ENCODE measurements at regions not wholly inside any gene's neighbourhood (a gene's known extent, or its start where the extent isn't known, plus 50 kb on each side); places are given as distances from the start of the nearest gene placed in this dataset.
A peak's percentile ranks its signal among the peaks of the same experiment; 100 is the strongest.

DNA sequence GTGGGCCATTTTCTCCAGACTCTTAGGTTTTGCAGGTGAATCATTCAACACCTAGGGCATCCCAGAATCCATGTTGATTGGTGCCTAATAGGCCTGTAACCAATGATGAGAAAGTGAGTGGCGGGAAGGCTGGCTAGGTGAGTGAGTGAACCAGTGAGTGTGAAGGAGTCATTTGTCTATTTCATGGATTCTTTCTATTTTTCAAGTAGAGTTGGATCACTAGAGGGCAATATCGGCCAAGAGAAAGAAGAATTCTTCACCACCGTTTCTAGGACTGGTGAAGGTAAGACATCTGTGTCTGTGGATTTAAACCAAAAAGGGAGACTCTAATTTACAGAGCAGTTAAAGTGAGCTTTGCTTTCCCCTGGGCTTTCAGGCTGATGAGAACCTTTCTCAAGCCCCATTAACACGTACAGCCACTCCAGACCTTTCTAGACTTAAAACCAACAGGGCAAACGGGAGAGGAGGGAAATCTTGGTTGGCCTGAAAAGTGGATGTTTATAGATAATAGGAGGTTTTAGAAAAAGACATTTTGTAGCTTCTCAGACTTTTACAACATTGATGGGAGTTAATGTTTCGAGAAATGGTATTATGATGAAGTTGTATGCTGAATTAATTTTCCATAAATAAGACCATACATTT is 114.3 kb upstream of the IL12B start:
- TF ChIP-seq, protein P1, sequence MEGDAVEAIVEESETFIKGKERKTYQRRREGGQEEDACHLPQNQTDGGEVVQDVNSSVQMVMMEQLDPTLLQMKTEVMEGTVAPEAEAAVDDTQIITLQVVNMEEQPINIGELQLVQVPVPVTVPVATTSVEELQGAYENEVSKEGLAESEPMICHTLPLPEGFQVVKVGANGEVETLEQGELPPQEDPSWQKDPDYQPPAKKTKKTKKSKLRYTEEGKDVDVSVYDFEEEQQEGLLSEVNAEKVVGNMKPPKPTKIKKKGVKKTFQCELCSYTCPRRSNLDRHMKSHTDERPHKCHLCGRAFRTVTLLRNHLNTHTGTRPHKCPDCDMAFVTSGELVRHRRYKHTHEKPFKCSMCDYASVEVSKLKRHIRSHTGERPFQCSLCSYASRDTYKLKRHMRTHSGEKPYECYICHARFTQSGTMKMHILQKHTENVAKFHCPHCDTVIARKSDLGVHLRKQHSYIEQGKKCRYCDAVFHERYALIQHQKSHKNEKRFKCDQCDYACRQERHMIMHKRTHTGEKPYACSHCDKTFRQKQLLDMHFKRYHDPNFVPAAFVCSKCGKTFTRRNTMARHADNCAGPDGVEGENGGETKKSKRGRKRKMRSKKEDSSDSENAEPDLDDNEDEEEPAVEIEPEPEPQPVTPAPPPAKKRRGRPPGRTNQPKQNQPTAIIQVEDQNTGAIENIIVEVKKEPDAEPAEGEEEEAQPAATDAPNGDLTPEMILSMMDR (IDR thresholded peaks at IDR 0.05) = peak in 3 of 4 experiments; percentile 60 to 66 (median 62)
- TF ChIP-seq POLR2A (IDR thresholded peaks at IDR 0.05) (no peak), POLR2AphosphoS5 (IDR thresholded peaks at IDR 0.05) (peak; percentile 29)
